ENCODE measurements at regions not wholly inside any gene's neighbourhood (a gene's known extent, or its start where the extent isn't known, plus 50 kb on each side); places are given as distances from the start of the nearest gene placed in this dataset.

DNA sequence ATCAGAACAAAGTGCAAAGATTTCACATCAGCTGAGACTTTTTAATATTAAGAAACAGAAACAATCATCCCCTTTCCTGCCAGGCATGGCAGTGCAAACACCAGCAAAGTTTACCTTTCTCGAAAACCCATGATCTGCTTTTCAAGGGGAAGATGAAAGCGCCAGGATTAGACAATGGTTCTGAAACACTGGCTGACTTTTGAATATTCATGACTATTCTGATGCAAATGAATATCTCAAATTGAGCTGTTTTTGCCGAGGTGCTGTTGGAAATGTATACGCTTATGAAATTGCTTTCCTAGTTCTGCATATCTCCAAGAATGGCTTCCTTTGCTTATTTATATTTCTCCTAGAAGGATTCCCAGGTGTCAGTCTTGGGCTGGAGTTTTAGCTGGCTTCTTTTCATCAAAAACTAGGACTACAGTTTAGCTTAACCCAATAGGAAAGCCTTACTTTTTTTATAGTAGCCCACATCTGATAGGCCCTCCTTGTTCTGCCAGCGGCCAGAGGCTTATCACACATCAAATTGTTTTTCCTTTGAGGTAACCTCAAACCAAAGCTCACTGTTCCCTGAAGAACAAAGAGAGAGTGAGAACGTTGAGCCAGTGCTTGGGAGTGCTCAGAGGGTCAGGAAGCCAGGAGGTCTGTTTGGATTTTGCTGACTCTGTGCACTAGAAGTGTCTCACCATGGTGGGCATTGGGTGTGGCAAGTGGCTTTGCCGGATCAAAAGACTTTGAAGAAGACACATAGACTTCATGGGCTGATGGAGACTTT, 74.0 kb upstream of the PLCL2 start:
- DNase-seq: peak; percentile 40

DNA sequence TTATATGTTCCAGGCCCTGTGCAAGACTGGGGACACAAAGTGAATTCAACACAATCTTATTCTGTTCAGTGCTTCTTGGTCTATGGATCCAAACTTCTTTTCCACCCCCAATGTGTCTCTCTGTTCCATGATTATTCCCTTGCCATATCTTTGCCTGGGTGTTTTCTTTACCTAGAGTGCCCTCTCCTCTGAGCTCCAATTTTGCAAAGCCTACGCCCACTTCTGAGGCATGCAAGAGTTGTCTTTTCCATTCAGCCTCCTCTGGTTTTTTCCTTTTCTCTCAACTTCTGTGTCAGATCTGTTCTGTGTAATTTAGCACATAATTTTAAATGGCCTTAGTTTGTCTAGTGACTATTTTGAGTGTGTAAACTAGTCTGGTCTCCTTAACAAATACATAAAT, 72.8 kb upstream of the PLCL2 start:
- no peak for DNase-seq

DNA sequence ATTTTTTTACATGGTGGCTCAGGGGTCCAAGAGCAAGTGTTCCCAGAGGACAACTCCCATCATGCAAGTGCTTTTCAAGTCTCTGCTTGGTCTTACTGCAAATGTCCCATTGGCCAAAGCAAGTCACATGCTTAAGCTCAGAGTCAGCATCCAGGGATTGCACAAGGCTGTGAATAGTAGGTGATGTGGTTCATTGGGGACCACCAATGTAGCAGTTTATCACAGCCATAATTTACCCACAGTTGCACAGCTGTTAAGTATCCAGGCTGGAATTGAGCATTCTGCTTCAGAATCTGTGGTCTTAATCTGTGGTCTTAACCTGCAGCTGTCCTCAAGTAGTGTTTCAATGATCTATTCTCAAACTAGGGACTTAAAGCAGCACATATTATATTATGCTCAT, 71.4 kb upstream of the PLCL2 start:
- no peak for DNase-seq

DNA sequence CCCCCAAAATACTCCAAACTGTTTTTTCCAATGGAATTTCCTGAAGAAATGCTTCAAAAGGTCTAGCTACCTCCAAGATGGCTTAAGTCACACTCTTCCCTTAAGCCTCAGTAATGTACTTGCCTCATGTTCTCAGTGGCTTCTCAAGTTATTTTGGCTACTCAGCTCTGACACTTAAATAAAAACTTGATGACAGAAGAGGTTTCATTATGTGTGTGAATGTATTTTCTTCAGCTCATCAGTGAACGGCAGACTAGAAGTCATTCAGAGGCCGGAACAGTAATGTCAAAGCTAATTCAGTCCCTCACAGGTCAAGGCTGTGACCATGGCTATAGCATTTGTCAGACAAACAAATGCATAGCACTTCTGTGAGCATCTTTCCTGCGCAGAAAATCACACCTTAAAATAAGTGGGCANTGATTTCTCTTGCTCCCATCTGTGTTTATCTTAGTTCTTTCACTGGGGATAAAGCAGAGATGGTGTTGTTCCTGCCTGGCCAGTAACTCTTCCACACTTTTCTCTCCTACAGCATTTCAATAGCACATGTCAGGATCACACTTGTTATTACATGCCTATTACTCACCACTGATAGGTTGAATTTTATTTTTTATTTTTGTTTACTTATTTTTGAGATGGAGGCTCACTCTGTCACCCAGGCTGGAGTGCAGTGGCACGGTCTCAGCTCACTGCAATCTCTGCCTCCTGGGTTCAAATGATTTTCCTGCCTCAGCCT, 68.5 kb upstream of the PLCL2 start:
- no peak for DNase-seq

DNA sequence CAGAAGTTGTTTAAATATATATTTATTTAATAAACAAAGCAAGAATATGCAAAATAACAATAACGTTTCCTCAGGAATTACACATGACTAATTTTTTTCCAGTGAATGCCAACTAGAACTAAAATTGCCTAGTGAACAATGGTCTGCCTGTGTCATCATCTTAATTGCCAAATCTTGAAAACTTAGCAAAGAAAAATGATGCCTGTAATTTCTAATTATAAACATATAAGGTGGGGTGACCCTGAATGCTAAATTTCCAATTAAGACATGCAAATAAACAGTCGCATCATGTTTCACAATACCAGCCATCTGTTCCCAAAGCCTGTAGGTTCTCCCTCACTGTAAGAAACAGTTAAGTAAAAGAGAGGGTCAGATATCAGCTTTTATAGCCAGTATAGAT, 67.6 kb upstream of the PLCL2 start:
- no peak for DNase-seq

DNA sequence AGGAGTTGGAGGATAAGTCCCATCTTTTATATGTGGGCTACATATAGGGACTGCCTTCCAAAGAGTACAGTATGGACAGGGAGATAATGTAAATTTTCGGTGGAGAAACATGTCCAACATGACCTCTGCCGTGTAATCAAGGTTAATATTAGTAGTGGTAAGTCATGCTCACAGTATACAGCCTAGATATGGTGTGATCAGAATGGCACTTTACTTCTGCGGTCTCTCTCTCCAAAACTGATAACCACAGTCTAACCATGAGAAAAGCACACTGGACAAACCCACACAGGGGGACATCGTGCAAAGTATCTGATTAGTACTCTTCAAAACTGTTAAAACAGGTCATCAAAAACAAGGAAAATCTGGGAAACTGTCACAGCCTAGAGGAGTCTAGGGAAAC, 66.6 kb upstream of the PLCL2 start:
- DNase-seq: no peak

DNA sequence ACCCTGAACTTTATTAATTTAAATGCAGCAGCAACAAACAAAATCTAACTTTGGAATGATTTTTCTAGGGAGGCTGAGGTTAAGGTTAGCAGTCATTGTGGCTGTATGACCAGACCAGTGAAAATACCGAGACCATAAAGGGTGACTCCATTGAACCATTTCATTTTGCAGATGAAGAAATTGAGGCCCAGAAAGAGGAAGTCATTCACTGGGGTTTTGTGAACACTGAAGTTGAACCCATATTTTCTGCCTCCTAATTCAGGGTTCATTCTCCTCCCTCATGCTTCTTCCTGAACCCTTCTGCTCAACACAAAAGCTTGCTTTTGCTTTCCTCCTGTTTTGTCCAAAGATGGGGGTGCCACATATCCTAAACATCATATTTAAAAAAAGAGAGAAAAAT, 65.8 kb upstream of the PLCL2 start:
- DNase-seq: no peak

DNA sequence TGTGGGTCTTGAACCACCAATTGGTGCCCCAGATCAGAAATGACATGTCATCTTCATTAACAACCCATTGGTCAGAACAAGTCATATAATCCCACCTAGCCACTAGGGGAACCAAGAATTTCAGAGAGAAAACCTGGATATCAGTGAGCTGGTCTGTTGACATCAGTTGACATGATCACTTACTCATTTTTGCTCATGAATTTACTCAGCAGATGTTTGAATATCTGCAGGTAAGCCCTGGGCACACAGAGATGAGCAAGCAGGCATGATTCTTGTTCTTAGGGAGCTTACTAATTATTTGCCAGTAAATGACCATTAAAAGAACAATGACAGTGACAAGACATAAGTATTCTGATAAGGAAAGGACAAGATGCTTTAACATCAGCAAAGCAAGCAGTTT, 64.3 kb upstream of the PLCL2 start:
- no peak for DNase-seq

DNA sequence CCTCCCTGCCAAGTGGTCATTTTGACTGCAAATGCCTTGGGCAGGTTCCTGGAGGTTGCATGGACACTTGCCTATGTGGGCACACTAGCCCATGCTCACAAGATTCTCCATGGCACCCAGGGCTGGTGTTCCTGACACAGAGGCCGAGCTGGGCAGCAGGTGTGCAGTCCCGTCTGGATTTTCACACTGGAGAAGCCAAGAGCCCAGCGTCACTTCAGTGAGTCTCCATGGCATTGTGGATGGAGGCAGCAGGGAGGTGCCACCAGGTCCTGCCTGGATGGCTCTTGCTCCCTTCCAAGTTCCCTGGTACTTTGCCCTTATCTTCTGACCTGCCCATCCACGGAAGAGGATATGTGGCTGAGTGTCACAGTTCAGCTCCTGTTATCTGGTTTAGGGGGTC, 63.7 kb upstream of the PLCL2 start:
- DNase-seq: no peak

DNA sequence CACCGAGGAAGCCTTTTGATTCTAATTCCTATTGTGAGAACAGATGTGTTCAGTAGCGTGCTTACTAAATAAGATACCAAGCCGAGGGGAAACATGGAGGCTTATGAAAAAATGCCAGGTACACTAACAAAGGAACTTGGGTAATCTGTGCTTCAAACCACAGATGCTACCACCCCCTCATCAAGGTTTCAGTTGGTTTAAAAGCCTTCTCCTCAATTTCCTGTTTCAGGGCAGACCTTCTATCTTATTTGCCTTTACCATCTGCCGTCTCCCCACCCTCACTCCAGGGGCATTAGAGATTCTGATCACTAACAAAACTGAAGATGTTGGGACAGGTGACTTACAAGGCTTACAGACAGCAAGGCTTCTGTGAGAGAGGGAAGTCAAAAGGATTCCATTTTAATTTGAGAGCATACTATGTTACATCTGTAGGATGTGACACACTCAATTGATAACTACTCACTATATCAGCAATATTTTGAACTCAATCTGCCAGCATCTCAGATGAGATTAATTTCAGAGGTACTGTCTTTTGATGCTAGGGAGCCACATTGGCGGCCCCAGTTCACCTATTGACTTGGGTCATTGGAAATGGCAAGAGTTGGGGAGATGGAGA, 60.6 kb upstream of the PLCL2 start:
- no peak for DNase-seq

DNA sequence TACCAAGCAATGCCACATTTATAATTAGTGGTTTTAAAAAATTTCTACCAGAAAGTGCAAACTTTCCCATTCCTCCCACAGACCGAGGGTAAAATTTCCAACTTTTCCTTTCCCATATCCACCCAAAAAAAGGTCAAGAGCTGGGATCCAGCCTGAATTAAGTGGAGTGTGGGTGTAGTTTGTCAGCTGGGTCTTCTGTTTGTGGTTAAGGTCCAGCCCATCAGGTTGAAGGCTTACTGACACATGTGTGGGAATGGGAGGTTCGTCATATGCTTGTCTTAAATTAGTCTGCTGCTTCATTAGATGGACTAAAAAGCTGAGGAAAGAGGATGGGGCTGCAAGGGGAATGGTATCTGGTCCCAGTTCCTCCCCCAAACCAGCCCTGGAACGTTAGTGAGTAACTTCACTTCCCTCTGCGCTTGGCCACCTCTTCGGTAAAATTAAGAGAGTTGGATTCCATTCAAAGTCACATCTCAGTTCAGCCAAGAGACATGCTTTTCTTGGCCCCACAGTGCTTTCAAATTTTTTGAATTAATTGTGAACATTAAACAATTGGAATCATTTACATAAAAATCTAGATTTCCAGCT, 59.0 kb upstream of the PLCL2 start:
- no peak for DNase-seq

DNA sequence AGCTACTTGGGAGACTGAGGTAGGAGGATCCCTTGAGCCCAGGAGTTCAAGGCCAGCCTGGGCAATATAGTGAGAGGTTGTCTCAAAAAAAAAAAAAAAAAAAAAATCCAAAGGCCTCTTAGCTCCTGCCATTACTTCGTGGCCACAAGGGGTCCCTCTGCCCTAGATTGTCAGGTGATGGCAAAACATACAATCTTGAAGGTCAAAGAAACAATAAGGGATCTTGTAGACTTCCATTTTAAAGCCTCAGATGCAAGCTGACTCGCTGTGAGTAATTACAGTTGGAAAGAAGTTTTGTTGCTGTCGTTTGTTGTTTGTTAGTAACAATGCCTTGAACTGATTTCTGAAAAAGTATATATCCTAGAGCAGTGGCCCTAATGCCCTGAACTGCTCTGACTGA, 55.9 kb upstream of the PLCL2 start:
- DNase-seq: peak; percentile 78

DNA sequence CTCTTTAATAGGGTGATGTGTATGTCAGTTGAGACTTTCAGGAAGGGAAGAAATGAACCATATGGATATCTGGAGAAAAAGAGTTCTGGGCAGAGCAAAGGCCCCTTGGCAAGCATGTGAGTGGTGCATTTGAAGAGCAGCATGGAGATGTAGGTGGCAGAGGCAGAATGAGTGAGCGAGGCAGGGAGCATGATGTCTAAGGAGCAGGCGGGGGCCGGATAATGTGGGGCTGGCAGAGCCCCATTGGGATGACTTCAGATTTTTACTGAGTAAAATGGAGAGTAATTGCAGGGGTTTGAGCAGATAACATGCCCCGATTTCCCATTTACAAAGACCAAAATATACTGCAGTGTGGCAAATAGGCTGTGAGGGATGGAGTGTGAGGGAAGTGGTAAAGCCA, 52.9 kb upstream of the PLCL2 start:
- no peak for DNase-seq

DNA sequence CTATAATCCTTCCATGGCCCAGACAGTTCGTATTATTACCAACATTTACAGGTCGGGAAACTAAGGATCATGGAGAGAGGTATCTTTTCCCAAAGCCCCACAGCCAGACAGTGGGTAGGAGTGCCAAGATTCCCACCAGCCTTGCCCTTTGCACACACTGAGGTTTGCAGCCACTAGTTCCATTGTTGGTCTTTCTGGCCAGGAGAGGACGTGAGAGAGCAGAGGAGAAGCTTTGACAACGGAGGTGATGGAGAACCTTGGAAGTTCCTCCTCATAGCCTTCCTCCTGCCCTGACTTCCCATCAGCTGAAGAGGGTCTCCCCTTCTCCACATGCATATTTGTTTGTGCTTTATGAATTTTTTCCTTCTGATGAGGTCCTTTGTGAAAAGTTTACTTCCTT, 50.5 kb upstream of the PLCL2 start:
- DNase-seq: no peak

DNA sequence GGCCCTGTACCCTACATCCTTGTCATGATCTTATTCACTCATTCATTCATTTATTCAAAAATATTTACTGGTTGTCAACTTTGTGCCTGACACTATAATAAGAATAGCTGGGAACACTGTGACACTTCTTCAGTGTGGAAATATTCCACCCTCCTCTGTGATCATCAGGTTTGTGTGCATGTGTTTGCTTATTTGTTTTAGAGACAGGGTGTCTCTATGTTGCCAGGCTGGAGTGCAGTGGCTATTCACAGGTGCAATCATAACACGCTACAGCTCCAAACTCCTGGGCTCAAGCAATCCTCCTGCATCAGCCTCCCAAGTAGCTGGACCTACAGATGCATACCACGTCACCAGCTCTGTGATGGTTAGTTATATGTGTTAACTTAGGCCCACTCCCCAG, 50.0 kb upstream of the PLCL2 start:
- DNase-seq: no peak
